DND-41 (cell line): ENCODE measurements at regions not wholly inside any gene's neighbourhood (a gene's known extent, or its start where the extent isn't known, plus 50 kb on each side); places are given as distances from the start of the nearest gene placed in this dataset.

Source experiments
- ATAC-seq: fragments of 200-7000 bp; cut with Tn5 transposase; 3 replicates; pipeline ENCODE4 v1.9.1; 2021; ENCODE audit warnings: low read depth; ENCODE audit not compliant: insufficient read depth
- DNase-seq: peaks from one replicate; pipeline ENCODE4 v3.0.0-alpha.2; 2020
- H2AFZ ChIP-seq: 2 replicates; pipeline ENCODE4 v1.6.0; 2012; ENCODE audit warnings: low read depth, low read length
- H3K27ac ChIP-seq: 2 replicates; pipeline ENCODE4 v1.5.1; 2012; ENCODE audit warnings: low read length, inconsistent platforms
- H3K27me3 ChIP-seq: fragments of 200-600 bp; sonication (generic); 2 replicates; pipeline ENCODE4 v1.6.0; 2012; ENCODE audit warnings: low read length, mild to moderate bottlenecking, inconsistent platforms; ENCODE audit not compliant: insufficient read depth, poor library complexity
- H3K36me3 ChIP-seq: 2 replicates; pipeline ENCODE4 v1.5.1; 2012; ENCODE audit warnings: low read length, inconsistent platforms; ENCODE audit not compliant: insufficient read depth
- H3K4me1 ChIP-seq: 2 replicates; pipeline ENCODE4 v1.5.1; 2012; ENCODE audit warnings: mild to moderate bottlenecking, low read length; ENCODE audit not compliant: insufficient read depth
- H3K4me2 ChIP-seq: 2 replicates; pipeline ENCODE4 v1.6.0; 2012; ENCODE audit warnings: mild to moderate bottlenecking, moderate library complexity, low read length, inconsistent platforms; ENCODE audit not compliant: insufficient read depth
- H3K4me3 ChIP-seq, 2 experiments: fragments of 200-600 bp in 1 of 2; shearing (Covaris generic) in 1 of 2; 2 replicates each; pipeline ENCODE4 v1.5.1; 2012 to 2016; ENCODE audit warnings: inconsistent platforms in 2 of 2, low read length in 2 of 2, mild to moderate bottlenecking in 2 of 2, low read depth in 1 of 2, moderate library complexity in 1 of 2
- H3K79me2 ChIP-seq: 2 replicates; pipeline ENCODE4 v1.6.0; 2012; ENCODE audit warnings: low read length, inconsistent platforms; ENCODE audit not compliant: insufficient read depth
- H3K9ac ChIP-seq: 2 replicates; pipeline ENCODE4 v1.6.0; 2012; ENCODE audit warnings: low read depth, mild to moderate bottlenecking, inconsistent platforms, low read length, moderate library complexity
- H3K9me3 ChIP-seq: 2 replicates; pipeline ENCODE4 v1.5.1; 2012; ENCODE audit warnings: low read length, moderate library complexity, mild to moderate bottlenecking, inconsistent platforms; ENCODE audit not compliant: insufficient read depth, severe bottlenecking
- H4K20me1 ChIP-seq: 2 replicates; pipeline ENCODE4 v1.6.0; 2012; ENCODE audit warnings: low read length; ENCODE audit not compliant: insufficient read depth
- CTCF ChIP-seq: IDR thresholded peaks from 2 replicates; pipeline ENCODE4 v1.5.1; 2012; ENCODE audit warnings: borderline replicate concordance, low read length, moderate library complexity, mild to moderate bottlenecking; ENCODE audit not compliant: poor library complexity, severe bottlenecking; ENCODE audit errors: extremely low read depth
- EZH2 ChIP-seq: IDR thresholded peaks from 3 replicates; pipeline ENCODE4 v1.6.1; 2012; ENCODE audit warnings: borderline replicate concordance, low read depth, mild to moderate bottlenecking, moderate library complexity, low read length, inconsistent platforms; ENCODE audit not compliant: severe bottlenecking

DNA sequence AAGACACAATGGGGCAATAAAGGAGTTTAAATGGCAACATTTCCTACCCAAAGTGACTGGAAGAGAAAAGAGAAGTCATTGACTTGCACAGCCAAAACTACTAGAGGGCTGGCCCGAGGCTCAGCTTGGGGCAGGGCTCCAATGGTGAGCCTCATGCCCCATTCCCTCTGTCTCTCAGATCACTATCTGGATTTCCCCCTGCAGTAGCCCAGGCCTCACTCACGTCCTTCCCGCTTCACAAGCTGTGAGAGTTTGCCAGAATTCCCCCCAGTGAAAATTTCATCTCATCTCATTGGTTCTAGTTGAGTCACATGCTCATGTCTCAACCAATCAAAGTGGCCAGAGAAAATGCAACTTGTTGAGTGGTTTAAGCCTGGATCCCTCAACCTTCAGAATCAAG, 181.3 kb downstream of the WDR11 start:
- ATAC-seq: no peak
- Histone ChIP-seq H3K4me1 (no peaks in the 10 kb centered on the region), H4K20me1 (no peaks in the 10 kb centered on the region), H3K36me3 (no peaks in the 10 kb centered on the region), H3K4me3 (no peak overlapping the region), H3K79me2 (no peaks in the 10 kb centered on the region), H3K9ac (no peak overlapping the region), H3K4me2 (no peak overlapping the region), H2AFZ (no peak overlapping the region), H3K27ac (no peak overlapping the region), H3K9me3 (no peaks in the 10 kb centered on the region), H3K27me3 (peaks cover 3% of the 10 kb centered on the region)
- TF ChIP-seq EZH2 (no peak), CTCF (no peak)
- DNase-seq: no peak

- no peaks in the 10 kb centered on the region for H3K79me2 ChIP-seq
- no peak for ATAC-seq
- no peaks in the 10 kb centered on the region for H4K20me1 ChIP-seq
- DNase-seq: no peak
- no peaks in the 10 kb centered on the region for H3K36me3 ChIP-seq
- peaks cover 3% of the 10 kb centered on the region for H3K27me3 ChIP-seq
- H3K4me3 ChIP-seq: no peak overlapping the region
- H3K9me3 ChIP-seq: no peaks in the 10 kb centered on the region
- H3K9ac ChIP-seq: no peak overlapping the region
- H3K27ac ChIP-seq: no peak overlapping the region
- no peaks in the 10 kb centered on the region for H3K4me1 ChIP-seq
- TF ChIP-seq EZH2 (no peak), CTCF (no peak)
- no peak overlapping the region for H2AFZ ChIP-seq
- no peak overlapping the region for H3K4me2 ChIP-seq
These were observed 182.2 kb downstream of the WDR11 start for GRCh38 chr10:121033366-121033765.

DNA sequence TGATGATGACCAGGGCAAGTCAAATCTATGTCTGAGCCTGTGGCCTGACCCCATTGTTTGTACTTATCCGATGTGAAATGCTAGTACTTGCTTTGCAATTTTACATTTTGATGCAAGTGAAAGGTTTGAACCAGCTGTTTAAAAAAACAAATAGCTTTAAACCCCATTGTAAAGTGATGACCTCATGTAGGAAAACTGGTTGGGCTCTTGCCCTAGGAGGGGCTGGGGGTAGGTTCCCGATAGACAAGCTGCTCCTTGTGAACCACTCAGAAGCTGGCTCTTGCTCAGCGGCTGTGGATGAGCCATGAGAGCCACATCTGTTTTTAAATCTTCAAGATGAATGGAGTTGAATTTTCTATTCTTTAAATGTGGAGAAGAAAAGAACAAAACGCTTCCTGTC, 185.3 kb downstream of the WDR11 start:
- Histone ChIP-seq H3K9me3 (no peaks in the 10 kb centered on the region), H3K27me3 (peaks cover 3% of the 10 kb centered on the region), H4K20me1 (no peaks in the 10 kb centered on the region), H3K79me2 (no peaks in the 10 kb centered on the region), H3K9ac (no peak overlapping the region), H2AFZ (no peak overlapping the region), H3K27ac (no peak overlapping the region), H3K4me1 (no peaks in the 10 kb centered on the region), H3K36me3 (no peaks in the 10 kb centered on the region), H3K4me2 (no peak overlapping the region), H3K4me3 (no peak overlapping the region)
- no peak for TF ChIP-seq EZH2
- TF ChIP-seq CTCF: no peak
- DNase-seq: no peak
- ATAC-seq: no peak

DNA sequence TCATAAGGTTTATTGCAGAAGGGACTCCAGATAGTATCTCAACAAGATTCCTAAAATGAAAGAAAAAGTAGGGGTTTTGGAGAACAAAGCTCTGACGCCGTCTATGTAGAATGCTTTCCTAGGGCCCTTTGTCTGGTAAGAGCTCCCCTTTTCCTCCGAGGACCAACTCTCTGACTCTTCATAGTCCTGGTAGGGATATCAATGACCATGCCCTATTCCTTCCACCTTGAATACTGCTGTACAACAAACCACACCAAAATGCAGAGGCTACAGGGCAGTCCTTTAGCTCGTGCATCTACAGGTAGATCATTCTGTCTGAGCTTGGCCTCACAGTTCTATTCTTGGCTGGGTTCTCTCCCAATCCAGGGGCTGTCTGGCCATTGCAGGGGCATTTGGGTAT, 190.3 kb downstream of the WDR11 start:
- Histone ChIP-seq H4K20me1 (no peaks in the 10 kb centered on the region), H3K36me3 (no peaks in the 10 kb centered on the region), H3K79me2 (no peaks in the 10 kb centered on the region), H3K27ac (no peak overlapping the region), H2AFZ (no peak overlapping the region), H3K9me3 (no peaks in the 10 kb centered on the region), H3K4me2 (no peak overlapping the region), H3K9ac (no peak overlapping the region), H3K27me3 (no peaks in the 10 kb centered on the region), H3K4me1 (no peaks in the 10 kb centered on the region), H3K4me3 (no peak overlapping the region)
- TF ChIP-seq CTCF (no peak), EZH2 (no peak)
- DNase-seq (no peak), ATAC-seq (no peak)
